SW 1271 (cell line): ENCODE measurements at regions not wholly inside any gene's neighbourhood (a gene's known extent, or its start where the extent isn't known, plus 50 kb on each side); places are given as distances from the start of the nearest gene placed in this dataset.

ENCODE experiments used
- DNase-seq, 2 experiments: peaks; one replicate each; lab custom pipeline; 2025; lab: John Stamatoyannopoulos, UW

GRCh38 chr6:95071464-95071863 lies 505.9 kb upstream of the MANEA start:
- no peak for DNase-seq

- DNase-seq: no peak
These were observed 498.9 kb upstream of the MANEA start for GRCh38 chr6:95078457-95078856.

GRCh38 chr6:95081231-95081630 lies 496.1 kb upstream of the MANEA start:
- no peak for DNase-seq

GRCh38 chr6:95081949-95082348 lies 495.4 kb upstream of the MANEA start:
- DNase-seq: no peak

- no peak for DNase-seq
These were observed 493.8 kb upstream of the MANEA start for GRCh38 chr6:95083506-95083905.

GRCh38 chr6:95084867-95085266 lies 492.5 kb upstream of the MANEA start:
- DNase-seq: no peak

GRCh38 chr6:95087394-95088097 lies 489.8 kb upstream of the MANEA start:
- peak in 1 of 2 experiments; percentile 20 for DNase-seq

- peak in 1 of 2 experiments; percentile 73 for DNase-seq
These were observed 485.4 kb upstream of the MANEA start for GRCh38 chr6:95091823-95092436.

- DNase-seq: no peak
These were observed 484.2 kb upstream of the MANEA start for GRCh38 chr6:95093154-95093553.

GRCh38 chr6:95094751-95095663 lies 482.3 kb upstream of the MANEA start:
- peak; percentile 48 to 79 for DNase-seq

- DNase-seq: no peak
These were observed 481.5 kb upstream of the MANEA start for GRCh38 chr6:95095855-95096254.

GRCh38 chr6:95099410-95099809 lies 477.9 kb upstream of the MANEA start:
- DNase-seq: no peak

GRCh38 chr6:95109212-95109611 lies 468.1 kb upstream of the MANEA start:
- DNase-seq: no peak

- DNase-seq: no peak
These were observed 466.6 kb upstream of the MANEA start for GRCh38 chr6:95110767-95111166.

GRCh38 chr6:95117236-95117635 lies 460.1 kb upstream of the MANEA start:
- DNase-seq: no peak

- DNase-seq: no peak
These were observed 457.4 kb upstream of the MANEA start for GRCh38 chr6:95119927-95120326.

GRCh38 chr6:95120984-95121383 lies 456.4 kb upstream of the MANEA start:
- no peak for DNase-seq

- DNase-seq: no peak
These were observed 450.1 kb upstream of the MANEA start for GRCh38 chr6:95127261-95127660.

- no peak for DNase-seq
These were observed 448.9 kb upstream of the MANEA start for GRCh38 chr6:95128439-95128838.

GRCh38 chr6:95128947-95129346 lies 448.4 kb upstream of the MANEA start:
- no peak for DNase-seq

GRCh38 chr6:95133578-95133977 lies 443.8 kb upstream of the MANEA start:
- DNase-seq: peak in 1 of 2 experiments; percentile 21

- DNase-seq: no peak
These were observed 442.2 kb upstream of the MANEA start for GRCh38 chr6:95135182-95135581.

- no peak for DNase-seq
These were observed 435.2 kb upstream of the MANEA start for GRCh38 chr6:95142101-95142500.
